ENCODE measurements at regions not wholly inside any gene's neighbourhood (a gene's known extent, or its start where the extent isn't known, plus 50 kb on each side); places are given as distances from the start of the nearest gene placed in this dataset.

GRCh38 chr21:19405326-19405725 lies 1001.7 kb upstream of the TMPRSS15 start:
- H3K9me3 ChIP-seq (ENCODE audit: insufficient read depth, low read length, severe bottlenecking), result no peaks in the 10 kb centered on the region
- no peak overlapping the region for H3K4me3 ChIP-seq (ENCODE audit: low read depth in 1 of 2, low read length in 2 of 2)
- H4K20me1 ChIP-seq (ENCODE audit: insufficient read depth, low read length), result no peaks in the 10 kb centered on the region
- no peak overlapping the region for H3K9ac ChIP-seq (ENCODE audit: low read depth, low read length)
- ATAC-seq (ENCODE audit: insufficient read depth, low read depth) (no peak), DNase-seq (no peak)
- H3K27me3 ChIP-seq (ENCODE audit: insufficient read depth, low read length, poor library complexity), result no peaks in the 10 kb centered on the region
- H3K4me1 ChIP-seq (ENCODE audit: insufficient read depth, low read length), result no peaks in the 10 kb centered on the region
- no peak overlapping the region for H3K4me2 ChIP-seq (ENCODE audit: insufficient read depth, low read length)
- no peaks in the 10 kb centered on the region for H3K79me2 ChIP-seq (ENCODE audit: insufficient read depth, low read length)
- H2AFZ ChIP-seq (ENCODE audit: low read depth, low read length), result no peak overlapping the region
- TF ChIP-seq EZH2 (IDR thresholded peaks at IDR 0.05; ENCODE audit: borderline replicate concordance, low read depth, low read length, severe bottlenecking) (no peak), CTCF (IDR thresholded peaks at IDR 0.05; ENCODE audit: borderline replicate concordance, extremely low read depth, low read length, poor library complexity, severe bottlenecking) (no peak)
- no peak overlapping the region for H3K27ac ChIP-seq (ENCODE audit: low read length)
- H3K36me3 ChIP-seq (ENCODE audit: insufficient read depth, low read length), result no peaks in the 10 kb centered on the region

GRCh38 chr21:19420565-19420964 lies 1017.0 kb upstream of the TMPRSS15 start:
- no peak overlapping the region for H3K27ac ChIP-seq (ENCODE audit: low read length)
- ATAC-seq (ENCODE audit: insufficient read depth, low read depth) (no peak), DNase-seq (no peak)
- H3K9ac ChIP-seq (ENCODE audit: low read depth, low read length), result no peak overlapping the region
- no peaks in the 10 kb centered on the region for H3K4me1 ChIP-seq (ENCODE audit: insufficient read depth, low read length)
- H3K4me3 ChIP-seq (ENCODE audit: low read depth in 1 of 2, low read length in 2 of 2), result no peak overlapping the region
- H2AFZ ChIP-seq (ENCODE audit: low read depth, low read length), result no peak overlapping the region
- H3K27me3 ChIP-seq (ENCODE audit: insufficient read depth, low read length, poor library complexity), result no peaks in the 10 kb centered on the region
- H3K36me3 ChIP-seq (ENCODE audit: insufficient read depth, low read length), result no peaks in the 10 kb centered on the region
- TF ChIP-seq CTCF (IDR thresholded peaks at IDR 0.05; ENCODE audit: borderline replicate concordance, extremely low read depth, low read length, poor library complexity, severe bottlenecking) (no peak), EZH2 (IDR thresholded peaks at IDR 0.05; ENCODE audit: borderline replicate concordance, low read depth, low read length, severe bottlenecking) (no peak)
- peaks cover 8% of the 10 kb centered on the region for H3K9me3 ChIP-seq (ENCODE audit: insufficient read depth, low read length, severe bottlenecking)
- no peak overlapping the region for H3K4me2 ChIP-seq (ENCODE audit: insufficient read depth, low read length)
- H4K20me1 ChIP-seq (ENCODE audit: insufficient read depth, low read length), result no peaks in the 10 kb centered on the region
- no peaks in the 10 kb centered on the region for H3K79me2 ChIP-seq (ENCODE audit: insufficient read depth, low read length)

- Histone ChIP-seq H3K4me1 (ENCODE audit: insufficient read depth, low read length) (no peaks in the 10 kb centered on the region), H3K9me3 (ENCODE audit: insufficient read depth, low read length, severe bottlenecking) (no peaks in the 10 kb centered on the region)
Measured at GRCh38 chr21:19433623-19434022, 1030.0 kb upstream of the TMPRSS15 start.

More at GRCh38 chr21:19433623-19434022, 1030.0 kb upstream of the TMPRSS15 start:
- Histone ChIP-seq H2AFZ (ENCODE audit: low read depth, low read length) (no peak overlapping the region), H3K4me3 (ENCODE audit: low read depth in 1 of 2, low read length in 2 of 2) (no peak overlapping the region), H3K27me3 (ENCODE audit: insufficient read depth, low read length, poor library complexity) (no peaks in the 10 kb centered on the region), H3K9ac (ENCODE audit: low read depth, low read length) (no peak overlapping the region), H4K20me1 (ENCODE audit: insufficient read depth, low read length) (no peaks in the 10 kb centered on the region), H3K27ac (ENCODE audit: low read length) (no peak overlapping the region), H3K4me2 (ENCODE audit: insufficient read depth, low read length) (no peak overlapping the region), H3K79me2 (ENCODE audit: insufficient read depth, low read length) (no peaks in the 10 kb centered on the region), H3K36me3 (ENCODE audit: insufficient read depth, low read length) (no peaks in the 10 kb centered on the region)
- TF ChIP-seq CTCF (IDR thresholded peaks at IDR 0.05; ENCODE audit: borderline replicate concordance, extremely low read depth, low read length, poor library complexity, severe bottlenecking), result no peak
- TF ChIP-seq EZH2 (IDR thresholded peaks at IDR 0.05; ENCODE audit: borderline replicate concordance, low read depth, low read length, severe bottlenecking), result no peak
- ATAC-seq (ENCODE audit: insufficient read depth, low read depth), result no peak
- no peak for DNase-seq

Measured in DND-41 (cell line).